OCI-LY3 (cell line): ENCODE measurements at regions not wholly inside any gene's neighbourhood (a gene's known extent, or its start where the extent isn't known, plus 50 kb on each side); places are given as distances from the start of the nearest gene placed in this dataset.
"Not testable (repeated sequence)": the region's sequence is repeated elsewhere in the genome, so short reads cannot be mapped to it uniquely, and the experiment has no call there.

Experiments
- H2AFZ ChIP-seq: fragments of 200-600, 300-600 bp; shearing (Covaris generic); 2 replicates; pipeline ENCODE4 v1.6.0; 2014; ENCODE audit warnings: antibody characterized with exemption, low read depth, low read length
- H3K27ac ChIP-seq: fragments of 200-600, 300-600 bp; sonication (generic); 2 replicates; pipeline ENCODE4 v1.5.1; 2014; ENCODE audit warnings: mild to moderate bottlenecking, low read length, moderate library complexity, mixed read lengths
- H3K27me3 ChIP-seq: fragments of 200-600, 300-600 bp; sonication (generic); 2 replicates; pipeline ENCODE4 v1.6.1; 2014; ENCODE audit warnings: low read depth, low read length, mixed read lengths
- H3K36me3 ChIP-seq: fragments of 200-600, 300-600 bp; sonication (generic); replicated peaks from 2 replicates; pipeline ENCODE3; 2014; ENCODE audit warnings: low read depth, low read length, mixed read lengths
- H3K4me1 ChIP-seq: fragments of 300-600, 200-600 bp; sonication (generic); 2 replicates; pipeline ENCODE4 v1.6.1; 2014; ENCODE audit warnings: low read length, mixed read lengths
- H3K4me2 ChIP-seq: fragments of 200-600, 300-600 bp; sonication (generic); 2 replicates; pipeline ENCODE4 v1.6.1; 2014; ENCODE audit warnings: low read length, mixed read lengths
- H3K4me3 ChIP-seq: fragments of 300-600, 200-600 bp; sonication (generic); 2 replicates; pipeline ENCODE4 v1.5.1; 2014; ENCODE audit warnings: antibody characterized with exemption, mild to moderate bottlenecking, low read length, moderate library complexity
- H3K79me2 ChIP-seq: fragments of 300-600, 200-600 bp; shearing (Covaris generic); 2 replicates; pipeline ENCODE4 v1.6.1; 2014; ENCODE audit warnings: mild to moderate bottlenecking, low read length, mixed read lengths
- H3K9ac ChIP-seq: fragments of 300-600, 200-600 bp; shearing (Covaris generic); 2 replicates; pipeline ENCODE4 v1.6.0; 2014; ENCODE audit warnings: mild to moderate bottlenecking, low read length, moderate library complexity
- H3K9me3 ChIP-seq: fragments of 200-600, 300-600 bp; shearing (Covaris generic); 2 replicates; pipeline ENCODE4 v1.6.1; 2014; ENCODE audit warnings: low read length, mixed read lengths; ENCODE audit not compliant: insufficient read depth
- H4K20me1 ChIP-seq: fragments of 200-600, 300-600 bp; sonication (generic); 2 replicates; pipeline ENCODE4 v1.6.1; 2016; ENCODE audit warnings: low read length, mixed read lengths; ENCODE audit not compliant: insufficient read depth
- CTCF ChIP-seq: fragments of 200-600, 300-600 bp; sonication (generic); IDR thresholded peaks from 2 replicates; pipeline ENCODE4 v1.5.1; 2014; ENCODE audit warnings: antibody characterized with exemption, low read length, low read depth
- EZH2phosphoT487 ChIP-seq: fragments of 200-600 bp; shearing (Covaris generic); IDR thresholded peaks from 2 replicates; pipeline ENCODE4 v1.6.1; 2018; ENCODE audit warnings: antibody characterized with exemption, mixed run types, low read depth

GRCh38 chr20:59483481-59483880 is 120.9 kb upstream of the PHACTR3 start:
- H2AFZ ChIP-seq, result no peak overlapping the region
- TF ChIP-seq EZH2phosphoT487 (no peak), CTCF (no peak)
- peaks cover 36% of the 10 kb centered on the region for H3K27me3 ChIP-seq
- no peaks in the 10 kb centered on the region for H3K36me3 ChIP-seq
- no peak overlapping the region for H3K4me3 ChIP-seq
- H3K9ac ChIP-seq, result no peak overlapping the region
- H3K9me3 ChIP-seq, result no peaks in the 10 kb centered on the region
- no peak overlapping the region for H3K4me2 ChIP-seq
- H4K20me1 ChIP-seq, result no peaks in the 10 kb centered on the region
- no peaks in the 10 kb centered on the region for H3K4me1 ChIP-seq
- no peak overlapping the region for H3K27ac ChIP-seq
- H3K79me2 ChIP-seq, result no peaks in the 10 kb centered on the region

- no peak overlapping the region for H3K4me3 ChIP-seq
- peaks cover 30% of the 10 kb centered on the region for H3K27me3 ChIP-seq
- H2AFZ ChIP-seq, result no peak overlapping the region
- no peak overlapping the region for H3K4me2 ChIP-seq
- no peaks in the 10 kb centered on the region for H4K20me1 ChIP-seq
- H3K9me3 ChIP-seq, result no peaks in the 10 kb centered on the region
- no peak overlapping the region for H3K9ac ChIP-seq
- H3K4me1 ChIP-seq, result no peaks in the 10 kb centered on the region
- no peaks in the 10 kb centered on the region for H3K79me2 ChIP-seq
- no peak for TF ChIP-seq CTCF
- TF ChIP-seq EZH2phosphoT487, result no peak
- no peaks in the 10 kb centered on the region for H3K36me3 ChIP-seq
- no peak overlapping the region for H3K27ac ChIP-seq
Observed at GRCh38 chr20:59484228-59484627, 120.1 kb upstream of the PHACTR3 start.

GRCh38 chr20:59485576-59486454 is 118.5 kb upstream of the PHACTR3 start:
- no peak overlapping the region for H3K9ac ChIP-seq
- no peak overlapping the region for H2AFZ ChIP-seq
- H3K4me2 ChIP-seq, result no peak overlapping the region
- no peaks in the 10 kb centered on the region for H3K9me3 ChIP-seq
- H4K20me1 ChIP-seq, result no peaks in the 10 kb centered on the region
- H3K79me2 ChIP-seq, result no peaks in the 10 kb centered on the region
- no peak for TF ChIP-seq CTCF
- TF ChIP-seq EZH2phosphoT487, result no peak
- H3K36me3 ChIP-seq, result no peaks in the 10 kb centered on the region
- H3K4me1 ChIP-seq, result no peaks in the 10 kb centered on the region
- H3K4me3 ChIP-seq, result no peak overlapping the region
- H3K27ac ChIP-seq, result no peak overlapping the region
- peaks cover 30% of the 10 kb centered on the region for H3K27me3 ChIP-seq

- H3K4me1 ChIP-seq, H3K27ac ChIP-seq, H3K79me2 ChIP-seq, H2AFZ ChIP-seq, H3K4me2 ChIP-seq, H3K4me3 ChIP-seq, H3K9me3 ChIP-seq, H3K36me3 ChIP-seq, H3K9ac ChIP-seq, H4K20me1 ChIP-seq: not testable (repeated sequence)
- peaks cover 28% of the 10 kb centered on the region for H3K27me3 ChIP-seq
Observed at GRCh38 chr20:59488459-59488858, 115.9 kb upstream of the PHACTR3 start.

- H3K36me3 ChIP-seq, H3K79me2 ChIP-seq, H3K4me2 ChIP-seq, H3K4me1 ChIP-seq, H3K4me3 ChIP-seq, H3K9ac ChIP-seq, H2AFZ ChIP-seq, H3K27ac ChIP-seq, H4K20me1 ChIP-seq, H3K9me3 ChIP-seq: not testable (repeated sequence)
- peaks cover 38% of the 10 kb centered on the region for H3K27me3 ChIP-seq
Observed at GRCh38 chr20:59490196-59491004, 113.9 kb upstream of the PHACTR3 start.
